Thyroid gland (tissue), 4 donors: ENCODE measurements at regions not wholly inside any gene's neighbourhood (a gene's known extent, or its start where the extent isn't known, plus 50 kb on each side); places are given as distances from the start of the nearest gene placed in this dataset.

Experiments used
- POLR2A ChIP-seq, 2 donors: fragments of 450-650 bp; IDR thresholded peaks; one replicate each; pipeline ENCODE4 v1.6.1; 2017; ENCODE audit warnings: antibody characterized with exemption in 2 of 2, mild to moderate bottlenecking in 2 of 2, moderate library complexity in 1 of 2
- TF ChIP-seq, protein P1 (sequence below), 6 experiments: fragments of 200-600 bp in 3 of 6; fragments of 450-650 bp in 3 of 6; sonication (generic) in 3 of 6; IDR thresholded peaks; one replicate each; pipeline ENCODE4 v1.5.1; 2016 to 2019; ENCODE audit warnings: antibody characterized with exemption in 6 of 6, mild to moderate bottlenecking in 2 of 6, inconsistent platforms in 1 of 6, moderate library complexity in 1 of 6

DNA sequence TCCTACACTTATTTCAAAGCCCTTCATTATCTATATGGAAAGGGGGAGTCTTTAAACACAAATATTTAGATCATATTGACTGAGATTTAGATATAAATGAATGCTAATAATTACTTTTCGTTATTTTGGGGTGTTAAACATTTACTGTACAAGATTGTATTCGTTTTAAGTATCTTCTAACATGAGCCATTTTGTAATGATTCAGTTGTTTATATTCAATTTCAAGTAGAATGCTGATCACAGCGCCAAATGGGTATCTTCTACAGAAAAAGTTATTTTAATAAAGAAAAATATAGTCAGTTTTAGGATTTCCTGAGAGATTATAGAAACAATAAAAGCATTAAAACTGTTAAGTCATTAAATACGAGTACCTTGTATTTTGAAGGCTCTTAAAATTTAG, 104.5 kb upstream of the HNRNPU start:
- TF ChIP-seq, protein P1, sequence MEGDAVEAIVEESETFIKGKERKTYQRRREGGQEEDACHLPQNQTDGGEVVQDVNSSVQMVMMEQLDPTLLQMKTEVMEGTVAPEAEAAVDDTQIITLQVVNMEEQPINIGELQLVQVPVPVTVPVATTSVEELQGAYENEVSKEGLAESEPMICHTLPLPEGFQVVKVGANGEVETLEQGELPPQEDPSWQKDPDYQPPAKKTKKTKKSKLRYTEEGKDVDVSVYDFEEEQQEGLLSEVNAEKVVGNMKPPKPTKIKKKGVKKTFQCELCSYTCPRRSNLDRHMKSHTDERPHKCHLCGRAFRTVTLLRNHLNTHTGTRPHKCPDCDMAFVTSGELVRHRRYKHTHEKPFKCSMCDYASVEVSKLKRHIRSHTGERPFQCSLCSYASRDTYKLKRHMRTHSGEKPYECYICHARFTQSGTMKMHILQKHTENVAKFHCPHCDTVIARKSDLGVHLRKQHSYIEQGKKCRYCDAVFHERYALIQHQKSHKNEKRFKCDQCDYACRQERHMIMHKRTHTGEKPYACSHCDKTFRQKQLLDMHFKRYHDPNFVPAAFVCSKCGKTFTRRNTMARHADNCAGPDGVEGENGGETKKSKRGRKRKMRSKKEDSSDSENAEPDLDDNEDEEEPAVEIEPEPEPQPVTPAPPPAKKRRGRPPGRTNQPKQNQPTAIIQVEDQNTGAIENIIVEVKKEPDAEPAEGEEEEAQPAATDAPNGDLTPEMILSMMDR (IDR thresholded peaks at IDR 0.05), result no peak
- TF ChIP-seq POLR2A (IDR thresholded peaks at IDR 0.05), result no peak
